ENCODE measurements at regions not wholly inside any gene's neighbourhood (a gene's known extent, or its start where the extent isn't known, plus 50 kb on each side); places are given as distances from the start of the nearest gene placed in this dataset.

DNA sequence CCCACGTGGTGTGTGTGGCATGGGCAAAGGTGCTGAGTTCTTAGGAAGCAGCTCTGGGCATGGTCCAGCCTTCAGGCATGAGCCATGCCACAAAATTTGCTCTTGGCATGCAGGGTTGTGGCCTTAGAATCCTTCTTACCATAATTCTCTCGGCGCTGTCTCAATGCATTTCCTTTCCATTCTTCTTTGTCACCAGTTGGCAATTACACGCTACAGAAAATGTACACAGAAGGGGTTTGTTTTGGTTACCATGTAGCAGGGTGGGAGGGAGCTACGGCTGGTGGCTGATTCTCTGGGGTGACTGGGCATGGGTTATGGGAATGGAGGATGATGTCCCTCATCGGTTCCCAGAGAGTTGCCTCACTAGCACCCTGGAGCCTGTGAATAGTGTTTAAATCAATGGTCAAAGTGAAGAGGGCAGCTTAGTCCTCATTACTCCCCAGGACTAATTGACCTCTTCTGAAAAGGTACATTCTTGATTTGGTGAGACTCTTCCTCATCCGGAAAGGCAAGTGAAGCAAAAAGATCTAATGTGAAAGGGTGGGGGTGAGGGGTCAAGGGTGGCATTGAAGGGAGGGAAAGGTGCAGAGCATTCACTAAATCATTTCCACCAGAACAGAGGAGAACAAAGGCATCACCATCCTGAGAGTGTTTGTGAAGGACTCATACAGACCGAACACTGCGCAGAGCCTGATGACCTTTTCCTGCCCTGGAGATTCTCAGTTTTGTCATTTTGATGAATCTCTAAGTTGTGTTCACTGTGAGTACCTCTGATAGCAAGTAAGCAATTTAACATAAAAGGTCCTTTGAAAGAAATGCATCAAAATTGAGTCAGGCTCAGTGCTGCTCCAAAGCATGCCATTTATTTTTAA, 199.8 kb upstream of the SFRP2 start:
- DNase-seq (ENCODE audit: low spot score), result no peak

DNA sequence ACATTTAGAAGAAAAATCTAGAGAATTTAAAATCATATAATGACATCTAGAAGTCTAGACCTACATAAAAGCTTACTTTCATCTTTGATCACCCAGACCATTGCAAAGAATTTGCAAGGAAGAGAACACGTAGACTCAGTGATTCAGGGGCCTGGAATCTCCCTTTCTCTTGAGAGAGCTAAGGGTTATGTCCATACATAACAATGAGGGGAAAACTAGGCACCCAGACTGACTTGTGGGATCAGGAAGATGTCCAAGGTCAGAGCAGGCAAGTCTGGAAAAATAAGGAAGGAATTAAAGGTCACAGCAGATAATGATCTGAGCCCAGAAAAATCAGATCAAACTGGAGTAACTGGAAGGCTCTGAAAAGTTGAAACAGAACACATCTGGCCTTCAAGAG, 198.4 kb upstream of the SFRP2 start:
- DNase-seq (ENCODE audit: low spot score), result no peak

DNA sequence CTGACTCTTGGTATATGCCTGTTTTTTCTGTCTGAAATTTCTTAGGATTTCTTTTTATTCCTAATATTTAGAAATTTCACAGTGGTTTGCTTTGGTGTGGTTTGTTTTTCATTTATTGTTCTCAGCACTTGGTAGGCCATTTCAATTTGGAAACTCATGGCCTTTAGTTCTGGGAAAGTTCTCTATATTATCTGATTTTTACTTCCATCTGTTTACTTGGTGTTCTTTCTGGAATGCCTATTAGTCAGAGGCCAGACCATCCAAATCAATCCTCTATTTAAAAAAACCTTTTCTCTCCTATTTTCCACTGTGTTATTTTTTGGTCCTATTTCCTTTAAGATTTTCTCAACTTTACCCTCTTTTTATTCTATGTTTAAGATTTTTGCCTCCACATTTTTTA, 188.1 kb upstream of the SFRP2 start:
- no peak for DNase-seq (ENCODE audit: low spot score)

DNA sequence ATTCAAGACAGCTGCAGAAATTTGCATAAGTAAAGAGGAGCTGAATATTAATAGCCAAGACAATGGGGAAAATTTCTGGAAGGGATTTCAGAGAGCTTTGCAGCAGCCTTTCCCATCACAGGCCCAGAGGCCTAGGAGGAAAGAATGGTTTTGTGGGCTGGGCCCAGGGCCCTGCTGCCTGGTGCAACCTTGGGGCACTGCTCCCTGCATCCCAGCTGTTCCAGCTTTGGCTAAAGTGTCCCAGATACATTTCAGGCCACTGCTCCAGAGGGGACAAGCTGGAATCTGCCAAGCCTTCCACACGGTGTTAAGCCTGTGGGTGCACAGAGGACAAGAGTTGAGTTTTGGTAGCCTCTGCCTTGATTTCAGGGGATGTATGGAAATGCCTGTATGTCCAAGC, 185.6 kb upstream of the SFRP2 start:
- no peak for DNase-seq (ENCODE audit: low spot score)

DNA sequence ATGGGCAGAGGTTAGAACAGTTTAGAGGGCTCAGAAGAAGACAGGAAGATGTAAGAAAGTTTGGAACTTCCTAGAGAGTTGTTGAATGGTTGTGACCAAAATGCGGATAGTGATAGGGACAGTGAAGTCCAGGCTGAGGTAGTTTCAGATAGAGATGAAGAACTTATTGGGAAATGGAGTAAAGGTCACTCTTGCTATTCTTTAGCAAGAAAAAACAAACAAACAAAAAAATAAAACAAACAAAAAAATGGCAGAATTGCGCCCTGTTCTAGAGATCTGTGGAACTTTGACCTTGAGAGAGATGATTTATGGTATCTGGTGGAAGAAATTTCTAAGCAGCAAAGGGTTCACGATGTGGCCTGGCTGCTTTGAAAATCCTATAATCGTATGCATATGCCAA, 185.1 kb upstream of the SFRP2 start:
- no peak for DNase-seq (ENCODE audit: low spot score)

DNA sequence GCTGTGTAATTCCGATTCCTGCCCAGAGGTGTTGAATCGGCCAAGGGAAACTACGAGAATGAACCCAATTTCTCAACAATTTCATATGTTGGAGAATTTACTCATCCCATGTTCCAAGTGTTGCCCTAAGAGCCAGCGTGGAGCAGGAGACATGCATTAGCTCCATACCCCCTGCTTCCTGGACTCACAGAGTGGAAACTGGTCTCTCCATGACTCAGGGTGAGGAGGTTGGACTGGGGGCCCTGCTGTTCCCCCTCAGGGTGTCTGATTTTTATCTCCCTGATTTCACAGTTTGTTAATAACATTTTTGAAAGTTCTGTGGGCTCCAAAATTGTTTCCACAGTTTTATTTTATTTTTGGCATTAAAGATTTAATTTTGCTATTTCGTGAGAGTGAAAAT, 183.0 kb upstream of the SFRP2 start:
- DNase-seq (ENCODE audit: low spot score), result no peak

DNA sequence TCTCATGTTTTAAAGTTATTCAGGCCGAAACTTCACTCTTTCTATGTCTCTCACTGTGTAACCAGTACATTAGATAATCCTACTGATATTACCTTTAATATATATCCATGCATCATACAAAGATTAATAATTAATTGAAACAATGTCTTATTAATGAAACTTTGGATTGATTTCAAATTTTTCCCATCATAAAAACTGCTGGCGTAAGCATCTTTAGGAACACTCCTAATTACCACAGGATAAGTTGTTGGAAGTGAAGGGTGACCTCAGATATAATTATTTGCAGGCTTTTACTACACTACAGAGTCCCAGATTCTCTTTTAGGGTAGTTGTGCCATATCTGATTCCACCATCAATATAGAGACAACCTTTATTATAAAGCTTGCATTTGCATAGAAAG, 181.3 kb upstream of the SFRP2 start:
- no peak for DNase-seq (ENCODE audit: low spot score)

DNA sequence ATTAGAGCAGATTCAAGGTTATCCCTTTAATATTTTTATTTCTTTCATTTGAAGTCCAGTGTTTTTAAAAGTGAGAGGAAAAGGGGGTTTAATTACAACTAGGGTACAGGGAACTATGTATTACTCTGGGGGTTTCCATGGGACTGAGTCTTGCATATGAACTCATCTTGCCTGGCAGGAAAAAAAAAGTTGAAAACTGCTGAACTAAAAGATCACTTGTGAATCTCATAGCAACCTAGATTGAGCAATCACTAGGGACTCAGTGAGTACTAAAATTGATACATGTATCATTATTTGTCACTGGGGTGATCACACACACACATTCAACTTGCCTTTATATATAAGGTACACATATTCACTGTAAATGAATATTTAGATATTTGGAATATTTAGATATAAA, 180.7 kb upstream of the SFRP2 start:
- no peak for DNase-seq (ENCODE audit: low spot score)

DNA sequence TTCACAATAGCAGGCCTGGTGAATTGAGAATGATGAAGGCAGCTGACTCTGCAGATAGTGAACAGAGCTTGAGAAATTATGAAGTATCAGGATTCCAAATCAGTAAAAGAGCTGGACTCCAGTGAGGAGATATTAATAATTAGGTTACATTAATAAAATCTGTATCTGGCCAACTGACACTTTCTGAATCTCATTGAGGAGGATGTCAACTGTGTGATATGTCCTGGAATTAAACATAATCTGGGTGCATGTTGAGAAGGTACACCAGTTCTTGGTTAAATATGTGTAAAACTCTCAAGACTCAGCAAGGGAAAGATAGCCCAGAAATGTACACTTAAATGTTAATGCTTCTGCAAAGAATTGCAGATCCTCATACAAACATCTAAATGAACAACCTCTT, 177.8 kb upstream of the SFRP2 start:
- DNase-seq (ENCODE audit: low spot score), result no peak

DNA sequence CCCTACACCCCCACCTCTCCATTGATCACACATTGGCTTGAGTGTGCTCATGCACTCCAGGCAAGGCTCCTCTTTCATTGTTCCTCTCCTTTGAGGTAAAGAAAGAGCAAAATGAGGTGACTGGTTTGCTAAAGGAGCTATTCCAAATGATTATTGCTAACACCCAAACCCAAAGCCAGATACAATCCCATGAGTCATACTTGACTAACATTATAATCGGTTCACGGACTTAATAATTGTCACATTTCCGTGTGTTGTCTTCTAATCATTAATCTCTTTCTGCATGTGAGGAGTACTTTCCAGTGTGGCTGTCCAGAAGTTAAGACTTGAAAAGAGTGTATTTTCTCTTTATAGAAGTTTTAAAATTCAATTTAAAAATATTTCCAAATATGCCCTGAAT, 174.3 kb upstream of the SFRP2 start:
- DNase-seq (ENCODE audit: low spot score), result no peak

DNA sequence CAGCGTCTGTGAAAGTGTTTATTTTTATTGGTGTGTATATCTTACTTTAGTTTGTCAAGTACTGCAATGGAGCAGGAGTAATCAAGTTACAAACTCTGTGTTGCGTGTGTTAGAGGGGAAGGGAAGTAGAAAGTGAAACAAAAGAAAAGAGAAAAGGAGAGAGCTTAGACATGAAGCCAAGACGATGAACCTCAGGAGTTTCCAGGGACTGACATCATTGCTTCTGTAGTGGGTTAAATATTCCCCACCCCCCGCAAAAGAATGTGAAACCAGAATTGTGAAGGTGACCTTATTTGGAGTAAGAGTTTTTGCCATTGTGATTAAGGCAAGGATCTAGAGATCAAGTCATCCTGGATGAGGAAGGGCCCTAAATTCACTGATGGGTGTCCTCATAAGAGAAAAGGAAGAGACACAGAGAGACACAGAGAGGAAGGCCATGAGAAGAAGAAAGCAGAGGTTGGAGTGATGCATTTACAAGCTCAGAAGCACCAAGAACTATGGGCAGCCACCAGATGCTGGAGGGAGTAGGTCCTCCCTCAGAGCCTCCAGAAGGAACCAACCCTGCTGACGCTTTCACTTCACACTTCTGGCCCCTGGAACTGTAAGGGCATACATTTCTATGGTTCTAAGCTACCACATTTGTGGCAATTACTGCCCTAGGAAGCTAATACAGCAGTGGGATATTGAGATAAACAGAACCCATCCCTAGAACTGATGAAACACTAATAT, 173.6 kb upstream of the SFRP2 start:
- no peak for DNase-seq (ENCODE audit: low spot score)

DNA sequence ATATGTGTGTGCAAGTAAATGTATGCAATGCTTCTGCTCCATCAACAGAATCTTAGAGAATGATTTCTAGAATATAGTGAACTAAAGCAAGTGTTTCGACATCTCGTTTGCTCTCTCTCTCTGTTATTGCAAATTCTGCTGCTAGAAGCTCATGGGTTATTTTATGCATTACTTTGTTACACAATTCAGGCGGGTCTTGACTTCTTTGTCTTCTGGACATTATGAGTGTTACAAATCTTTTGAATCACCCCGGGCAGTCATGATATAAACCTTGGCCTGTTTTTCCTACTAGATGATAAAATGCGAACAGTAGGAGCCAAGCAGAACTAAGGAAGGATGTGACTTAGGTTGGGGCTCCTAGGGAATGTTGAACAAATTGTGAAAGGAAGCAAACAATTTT, 166.4 kb upstream of the SFRP2 start:
- DNase-seq (ENCODE audit: low spot score), result no peak

DNA sequence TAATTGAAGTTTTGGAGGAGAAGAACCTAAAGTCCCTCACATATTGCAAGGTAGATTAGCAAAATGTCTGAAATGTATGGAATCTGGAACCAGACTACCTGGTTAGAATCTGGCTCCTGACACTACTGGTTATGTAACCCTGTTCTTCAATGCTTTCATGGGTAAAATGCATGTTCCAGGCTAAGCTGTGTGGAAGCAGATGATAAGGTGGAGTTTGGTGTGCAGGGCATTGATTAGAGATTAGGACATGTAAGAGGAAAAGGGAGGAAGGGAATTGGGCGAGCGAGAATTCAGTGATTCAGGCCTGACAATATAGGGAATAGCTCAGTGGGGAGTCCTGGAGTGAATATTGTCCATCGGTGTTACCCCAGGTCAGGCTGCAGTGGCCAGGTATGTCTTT, 165.8 kb upstream of the SFRP2 start:
- no peak for DNase-seq (ENCODE audit: low spot score)

DNA sequence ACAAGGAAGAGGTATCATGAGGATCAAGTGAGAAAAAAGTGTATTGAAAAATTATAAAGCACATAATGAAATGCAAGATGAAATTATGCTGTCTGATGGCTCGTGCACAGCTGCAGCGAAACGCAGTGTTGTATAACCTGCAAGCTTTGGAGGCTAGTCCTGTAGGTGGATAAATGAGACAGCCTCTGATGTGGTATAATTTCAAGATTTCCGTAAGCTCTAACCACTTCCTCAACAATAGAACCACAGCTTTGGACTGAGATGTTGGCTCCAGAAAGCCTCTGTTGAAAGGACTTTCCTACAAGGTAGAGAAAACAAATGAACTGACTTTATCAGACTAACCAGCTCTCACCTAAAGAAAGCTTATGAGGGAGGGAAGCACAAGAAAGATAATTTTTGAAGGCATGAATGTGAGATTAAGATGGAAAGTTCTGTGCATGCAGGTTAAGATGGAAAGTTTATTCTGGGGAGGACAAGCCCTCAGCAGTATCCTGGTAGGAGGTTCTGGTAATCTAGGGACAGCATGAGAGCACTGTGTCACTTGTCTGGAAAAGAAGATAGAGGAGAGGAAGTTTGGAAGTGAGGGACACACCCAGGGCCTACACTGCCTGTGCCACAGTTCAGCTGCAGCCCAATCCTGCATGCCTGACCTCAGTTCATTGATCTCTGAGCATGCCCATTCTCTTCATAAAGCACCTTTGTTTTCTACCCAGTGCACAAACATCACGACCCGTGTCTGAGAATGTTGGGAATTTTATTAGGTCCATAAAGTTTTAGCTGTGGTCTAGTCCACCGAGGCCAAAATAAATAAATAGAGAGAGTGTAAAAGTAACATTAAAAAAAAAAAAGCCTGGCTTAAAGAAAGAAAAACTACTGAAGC, 161.5 kb upstream of the SFRP2 start:
- no peak for DNase-seq (ENCODE audit: low spot score)

DNA sequence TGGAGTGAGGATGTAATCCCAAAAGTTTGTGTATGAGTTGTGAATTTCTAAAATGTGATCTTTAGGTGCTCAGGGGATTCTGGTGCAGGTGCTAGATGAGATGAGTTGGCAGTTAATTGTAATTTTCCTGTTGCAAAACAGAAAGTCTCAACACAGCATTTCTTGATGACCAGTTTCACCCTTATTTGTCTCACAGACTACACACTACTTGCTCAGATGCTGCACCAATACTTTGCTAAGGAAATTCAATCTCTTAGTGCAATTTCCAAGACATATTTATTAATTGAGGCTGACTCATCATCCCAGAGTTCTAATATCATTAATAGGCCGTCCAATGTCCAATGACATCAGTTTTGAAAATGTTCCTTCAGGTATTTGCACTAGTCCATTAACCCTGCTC, 159.2 kb upstream of the SFRP2 start:
- no peak for DNase-seq (ENCODE audit: low spot score)

DNA sequence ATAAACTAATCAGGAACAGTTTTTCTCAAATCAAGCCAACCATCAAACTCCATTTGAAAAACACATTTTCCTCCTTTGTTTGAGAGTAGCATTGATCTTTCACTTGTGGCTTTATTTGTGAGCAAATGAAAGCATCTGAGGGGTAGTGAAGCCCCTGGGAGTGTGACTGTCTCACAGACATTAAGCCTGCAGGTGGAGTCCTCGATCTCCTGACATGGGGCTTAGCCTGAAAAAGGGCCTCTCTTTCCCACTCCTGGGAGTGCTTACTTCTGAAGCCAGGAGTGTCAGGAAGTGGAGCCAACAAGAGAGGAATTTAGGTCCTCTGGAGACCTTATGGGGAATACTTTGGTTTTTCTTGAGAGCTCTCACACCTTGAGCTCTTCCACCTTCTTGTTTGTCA, 158.2 kb upstream of the SFRP2 start:
- no peak for DNase-seq (ENCODE audit: low spot score)

DNA sequence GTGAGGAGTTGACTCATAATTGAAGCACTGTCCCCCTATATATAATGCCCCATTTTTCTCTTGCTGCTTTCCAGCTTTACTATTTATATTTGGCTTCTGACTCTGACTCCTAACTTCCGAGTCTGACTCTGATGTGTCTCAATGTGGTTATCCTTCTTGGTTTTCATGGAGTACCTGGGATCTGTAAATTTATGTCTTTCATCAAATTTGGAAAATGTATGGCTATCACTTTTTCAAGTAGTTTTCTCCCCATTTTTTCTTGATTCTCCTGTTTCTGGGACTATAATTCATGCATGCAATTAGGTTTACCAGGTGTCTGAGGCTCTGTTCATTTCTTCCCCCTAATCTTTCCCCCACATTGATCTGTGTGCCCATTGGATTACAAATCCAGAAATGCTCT, 156.8 kb upstream of the SFRP2 start:
- DNase-seq (ENCODE audit: low spot score), result no peak

DNA sequence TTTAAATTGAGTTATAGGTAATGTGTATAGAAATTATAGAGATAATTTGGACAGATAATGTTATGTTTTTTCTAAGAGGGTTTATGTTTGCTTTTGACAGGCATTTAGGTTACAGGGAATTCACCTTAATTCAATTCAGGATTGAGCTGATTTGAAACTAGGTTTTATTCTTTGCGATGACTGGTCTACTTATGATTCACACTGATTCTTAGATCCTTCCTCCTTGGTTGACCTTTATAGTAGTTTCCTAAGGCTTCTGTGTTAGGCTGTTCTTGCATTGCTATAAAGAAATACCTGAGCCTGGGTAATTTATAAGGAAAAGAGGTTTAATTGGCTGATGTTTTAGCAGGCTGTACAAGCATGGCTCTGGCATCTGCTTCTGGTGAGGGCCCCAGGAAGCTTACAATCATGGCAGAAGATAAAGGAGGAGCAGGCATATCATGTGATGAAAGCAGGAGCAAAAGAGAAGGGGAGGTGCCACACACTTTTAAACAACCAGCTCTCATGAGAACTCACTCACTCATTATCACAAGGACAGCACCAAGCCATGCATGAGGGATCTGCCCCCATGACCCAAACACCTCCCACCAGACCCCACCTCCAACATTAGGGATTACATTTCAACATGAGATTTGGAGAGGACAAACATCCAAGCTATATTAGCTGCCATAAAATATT, 155.0 kb upstream of the SFRP2 start:
- no peak for DNase-seq (ENCODE audit: low spot score)

DNA sequence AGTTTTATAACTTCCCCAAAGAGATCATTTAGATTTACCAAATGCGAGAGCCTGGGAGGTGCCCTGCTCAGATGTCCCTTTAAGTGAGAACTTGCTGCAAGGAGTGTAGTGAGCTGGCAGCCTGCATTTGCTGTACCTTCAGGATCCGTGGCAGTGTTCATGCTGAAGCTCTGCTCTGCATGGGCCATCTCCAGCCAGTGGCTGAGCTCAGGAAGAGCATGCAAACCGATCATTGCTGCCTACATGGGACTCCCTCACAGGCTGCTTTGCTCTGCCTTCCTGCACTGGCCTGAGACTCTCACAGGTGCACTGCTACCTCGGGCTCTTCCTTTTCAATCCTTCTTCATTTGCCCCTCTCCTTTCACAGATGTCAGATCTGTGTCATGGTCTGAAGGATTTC, 152.0 kb upstream of the SFRP2 start:
- no peak for DNase-seq (ENCODE audit: low spot score)

DNA sequence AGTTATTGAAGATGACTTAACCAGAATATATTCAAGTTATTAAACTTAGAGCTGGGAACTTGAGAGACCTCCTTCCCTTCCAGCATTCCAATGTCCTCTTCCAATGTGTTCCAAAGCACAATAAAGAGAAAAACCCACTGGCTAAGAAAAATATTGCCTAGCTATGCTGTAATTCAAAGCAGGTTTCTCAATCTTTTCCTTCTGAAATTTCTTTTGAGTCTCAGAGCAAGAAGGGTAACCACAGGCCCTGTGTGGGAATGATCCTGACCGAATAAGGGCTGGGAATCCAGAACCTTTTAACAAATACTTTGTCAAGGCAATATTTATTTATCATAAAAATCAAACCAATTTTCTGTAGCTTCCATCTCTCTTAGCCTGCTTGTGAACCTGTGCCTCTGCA, 150.7 kb upstream of the SFRP2 start:
- DNase-seq (ENCODE audit: low spot score), result no peak

DNA sequence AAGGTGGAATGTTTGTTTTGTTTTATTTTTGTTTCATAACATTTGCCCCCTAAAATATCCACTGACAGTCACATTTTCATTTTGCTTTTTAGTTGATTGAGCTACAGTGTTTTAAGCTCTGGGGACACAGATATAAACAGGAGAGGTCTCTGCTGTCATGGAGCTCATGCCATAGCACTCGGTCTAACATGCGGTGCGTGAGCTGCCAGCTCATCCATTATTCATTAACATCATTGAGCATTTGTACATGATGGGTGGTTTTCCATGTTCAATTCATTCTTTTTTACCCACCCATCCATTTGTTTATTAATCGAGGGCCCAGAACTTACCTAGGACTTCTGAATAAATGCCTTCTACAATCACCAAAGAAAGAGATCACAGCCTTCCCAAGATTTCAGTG, 150.1 kb upstream of the SFRP2 start:
- DNase-seq (ENCODE audit: low spot score), result no peak

DNA sequence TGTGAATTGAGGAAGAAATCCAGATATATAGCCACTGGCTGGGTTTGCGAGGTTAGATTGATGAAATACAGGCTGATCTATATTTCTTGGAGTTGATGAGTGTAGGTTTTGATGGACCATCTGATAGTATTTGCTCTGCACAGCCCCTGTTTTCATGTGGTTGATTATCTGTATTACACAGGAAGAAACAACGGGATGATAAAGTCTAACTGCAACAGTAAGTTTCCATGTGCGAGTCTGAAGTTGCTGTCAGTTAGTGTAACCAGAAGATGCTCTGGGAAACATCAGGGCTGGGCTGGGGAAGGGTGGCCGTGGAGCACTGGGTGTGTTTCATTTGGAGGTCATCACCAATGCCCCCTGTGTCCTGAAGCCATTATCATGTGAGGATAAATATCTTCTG, 148.4 kb upstream of the SFRP2 start:
- no peak for DNase-seq (ENCODE audit: low spot score)

All from Ammon's horn (tissue), 1 donor.